GM12878 (cell line): ENCODE measurements at regions not wholly inside any gene's neighbourhood (a gene's known extent, or its start where the extent isn't known, plus 50 kb on each side); places are given as distances from the start of the nearest gene placed in this dataset.
A peak's percentile ranks its signal among the peaks of the same experiment; 100 is the strongest.

Experiments
- ATAC-seq: fragments of 200-7000 bp; cut with Tn5 transposase; 3 replicates; pipeline ENCODE4 v1.9.1; 2020; ENCODE audit warnings: mild to moderate bottlenecking, moderate library complexity
- BruUV-seq: library from RNA; stranded (reverse); fragments of 400-500 nt; replicated peaks from 2 replicates; lab custom pipeline; 2021; lab: Mats Ljungman, UMichigan
- CTCF ChIA-PET: fragments of 300-600 bp; sonication (Branson Sonifier 250); formaldehyde crosslinking; extraction: SDS; loops from one replicate; lab custom pipeline; 2021; ENCODE audit warnings: inconsistent platforms; lab: Yijun Ruan, JAX
- POLR2A ChIA-PET: fragments of 350-600 bp; formaldehyde crosslinking; extraction: SDS; loops from one replicate; lab custom pipeline; 2021; ENCODE audit warnings: inconsistent platforms; lab: Charles Lee
- RAD21 ChIA-PET: fragments of 300-600 bp; sonication (Branson Sonifier 250); formaldehyde crosslinking; loops from one replicate; lab custom pipeline; 2023; ENCODE audit warnings: antibody characterized with exemption; ENCODE audit not compliant: unreplicated experiment; lab: Charles Lee
- SMC1A ChIA-PET: fragments of 300-600 bp; sonication (Branson Sonifier 250); formaldehyde crosslinking; loops from one replicate; lab custom pipeline; 2023; ENCODE audit not compliant: unreplicated experiment, uncharacterized antibody; lab: Charles Lee
- DNase-seq: peaks from one replicate; pipeline ENCODE4 v3.0.0-alpha.2; 2011; ENCODE audit warnings: low read depth, low spot score
- FAIRE-seq: peaks from 3 replicates; lab custom pipeline; 2011; peaks lifted over from hg19 to GRCh38; lab: Jason Lieb, UNC
- H2AFZ ChIP-seq: 2 replicates; pipeline ENCODE4 v1.6.0; 2011; ENCODE audit warnings: low read depth, low read length, control low read depth; ENCODE audit not compliant: control insufficient read depth
- H3K27ac ChIP-seq: 2 replicates; pipeline ENCODE4 v1.5.1; 2011; ENCODE audit warnings: control low read depth; ENCODE audit not compliant: control insufficient read depth, insufficient read depth
- H3K27me3 ChIP-seq, 2 experiments: replicated peaks in 1 of 2; 2 replicates each; pipeline versions ENCODE4 v1.6.0 to v1.6.1; 2011; ENCODE audit warnings: low read length in 1 of 2; ENCODE audit not compliant: control insufficient read depth in 2 of 2, insufficient read depth in 2 of 2
- H3K36me3 ChIP-seq, 2 experiments: 2 replicates each; pipeline ENCODE4 v1.5.1; 2011; ENCODE audit warnings: low read length in 1 of 2; ENCODE audit not compliant: control insufficient read depth in 2 of 2, insufficient read depth in 2 of 2
- H3K4me1 ChIP-seq: 2 replicates; pipeline ENCODE4 v1.6.1; 2011; ENCODE audit warnings: mild to moderate bottlenecking, low read length, moderate library complexity, mixed read lengths; ENCODE audit not compliant: control insufficient read depth, insufficient read depth
- H3K4me2 ChIP-seq: 2 replicates; pipeline ENCODE4 v1.6.0; 2011; ENCODE audit warnings: control low read depth; ENCODE audit not compliant: control insufficient read depth, insufficient read depth
- H3K4me3 ChIP-seq: fragments of 200-600 bp; sonication (generic); 2 replicates; pipeline ENCODE4 v1.5.1; 2016
- H3K79me2 ChIP-seq: 2 replicates; pipeline ENCODE4 v1.6.0; 2011; ENCODE audit warnings: low read length; ENCODE audit not compliant: control insufficient read depth, insufficient read depth
- H3K9ac ChIP-seq: 2 replicates; pipeline ENCODE4 v1.8.0; 2011; ENCODE audit warnings: low read length, control low read depth, mixed read lengths; ENCODE audit not compliant: control insufficient read depth, insufficient read depth
- H3K9me3 ChIP-seq: replicated peaks from 3 replicates; pipeline ENCODE4 v1.5.1; 2011; ENCODE audit warnings: mild to moderate bottlenecking, low read length; ENCODE audit not compliant: control insufficient read depth, insufficient read depth
- H4K20me1 ChIP-seq: 2 replicates; pipeline ENCODE4 v1.6.0; 2011; ENCODE audit not compliant: control insufficient read depth, insufficient read depth
- ESRRA ChIP-seq: IDR thresholded peaks from 2 replicates; pipeline ENCODE4 v1.6.1; 2012; ENCODE audit warnings: mild to moderate bottlenecking, low read length, improper control_type of control experiment
- FOXK2 ChIP-seq: fragments of 450-650 bp; IDR thresholded peaks from 2 replicates; pipeline ENCODE4 v1.6.1; 2017; ENCODE audit warnings: mild to moderate bottlenecking, moderate library complexity
- HDAC2 ChIP-seq: fragments of 200-600 bp; sonication (generic); IDR thresholded peaks from 2 replicates; pipeline ENCODE4 v1.6.1; 2017
- HDGF ChIP-seq: fragments of 450-650 bp; IDR thresholded peaks from 2 replicates; pipeline ENCODE4 v1.6.1; 2016; ENCODE audit warnings: antibody characterized with exemption
- IKZF2 ChIP-seq, 2 experiments: fragments of 450-650 bp; IDR thresholded peaks; 2 replicates each; pipeline ENCODE4 v1.6.1; 2017; ENCODE audit warnings: mild to moderate bottlenecking in 2 of 2, moderate library complexity in 2 of 2
- JUND ChIP-seq: IDR thresholded peaks from 2 replicates; pipeline ENCODE4 v1.6.1; 2012; ENCODE audit warnings: low read depth, mild to moderate bottlenecking, low read length, improper control_type of control experiment, moderate library complexity
- MTA2 ChIP-seq: fragments of 450-650 bp; IDR thresholded peaks from 2 replicates; pipeline ENCODE4 v1.6.1; 2016; ENCODE audit warnings: low read depth, mild to moderate bottlenecking, moderate library complexity
- RAD51 ChIP-seq: fragments of 450-650 bp; IDR thresholded peaks from 2 replicates; pipeline ENCODE4 v1.6.1; 2016; ENCODE audit warnings: moderate library complexity, mild to moderate bottlenecking, inconsistent platforms
- RB1 ChIP-seq: fragments of 450-650 bp; formaldehyde crosslinking; IDR thresholded peaks from 2 replicates; pipeline ENCODE4 v1.6.1; 2017; ENCODE audit warnings: mild to moderate bottlenecking, borderline replicate concordance
- RUNX3 ChIP-seq: IDR thresholded peaks from 2 replicates; pipeline ENCODE4 v1.6.1; 2012; ENCODE audit warnings: low read length, inconsistent platforms
- SMC3 ChIP-seq: IDR thresholded peaks from 2 replicates; pipeline ENCODE4 v1.6.1; 2011; ENCODE audit warnings: low read length, improper control_type of control experiment, borderline replicate concordance
- TBL1XR1 ChIP-seq: IDR thresholded peaks from 2 replicates; pipeline ENCODE4 v1.6.1; 2012; ENCODE audit warnings: low read depth, low read length, improper control_type of control experiment
- ZNF24 ChIP-seq: fragments of 450-650 bp; IDR thresholded peaks from 2 replicates; pipeline ENCODE4 v1.6.1; 2017; ENCODE audit warnings: antibody characterized with exemption, mild to moderate bottlenecking
- WGBS: methylation state at CpG from one replicate; pipeline ENCODE4 v1.1.6; 2016; ENCODE audit warnings: low lambda C conversion rate; ENCODE audit not compliant: insufficient replicate concordance, insufficient coverage; ENCODE audit errors: missing lambda C conversion rate; 5-methylcytosine and 5-hydroxymethylcytosine counted together
- in situ Hi-C: fragments of 300-500 bp; cut with MboI; formaldehyde crosslinking; loops from 9 replicates; pipeline ENCODE4 v1.14.3; 2018; ENCODE audit warnings: mixed read lengths
- intact Hi-C: fragments of 100-400 bp; cut with micrococcal nuclease; formaldehyde crosslinking; loops from one replicate; pipeline ENCODE4 v1.14.2; 2022; ENCODE audit not compliant: unreplicated experiment
- TF ChIP-seq, protein P1 (sequence below): IDR thresholded peaks from 2 replicates; pipeline ENCODE4 v1.6.1; 2012; ENCODE audit warnings: low read depth, low read length, improper control_type of control experiment
- TF ChIP-seq, protein P2 (sequence below): fragments of 450-650 bp; IDR thresholded peaks from 2 replicates; pipeline ENCODE4 v1.6.1; 2014; ENCODE audit warnings: mild to moderate bottlenecking

DNA sequence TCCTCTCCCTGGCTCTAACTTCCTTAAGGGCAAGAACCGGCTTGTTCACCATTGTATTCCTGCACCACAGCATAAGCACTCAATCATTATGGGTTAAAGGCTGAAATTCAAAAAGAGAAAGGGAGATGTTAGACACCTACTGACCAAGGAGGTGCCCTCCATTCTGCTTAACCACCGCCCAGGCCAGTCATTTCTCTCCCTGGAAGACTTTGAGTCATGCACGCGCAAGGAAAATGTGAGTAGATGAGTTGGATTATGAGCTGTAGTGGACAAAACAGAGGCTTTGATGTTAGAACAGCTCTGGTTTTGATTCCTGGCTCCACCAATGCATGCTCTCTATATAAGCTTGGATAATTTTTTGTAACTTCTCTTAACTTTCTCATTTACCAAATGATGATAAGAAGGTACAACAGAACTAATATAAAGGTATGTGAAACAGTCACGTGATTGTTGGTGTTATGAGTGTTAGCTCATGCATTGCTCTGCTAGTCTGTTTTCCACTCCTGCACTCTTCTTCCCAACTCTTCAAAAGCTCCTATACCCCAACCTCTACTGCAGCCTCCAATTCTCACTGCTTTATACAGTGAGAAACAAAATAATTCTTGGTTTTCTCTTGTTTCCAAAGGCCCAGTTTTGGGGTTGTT is 148.4 kb upstream of the ATP11B start:
- Histone ChIP-seq H3K9ac (no peak overlapping the region), H3K4me2 (no peak overlapping the region), H3K27me3 (peaks cover 0 to 3% of the 10 kb centered on the region in 2 experiments; a peak in 2 of 4 replicates), H3K27ac (no peak overlapping the region), H3K4me3 (no peak overlapping the region), H3K79me2 (no peaks in the 10 kb centered on the region), H2AFZ (no peak overlapping the region), H3K36me3 (no peaks in the 10 kb centered on the region), H3K4me1 (no peaks in the 10 kb centered on the region), H4K20me1 (no peaks in the 10 kb centered on the region), H3K9me3 (no peaks in the 10 kb centered on the region)
- intact Hi-C loops (no loop called here), in situ Hi-C loops (no loop called here)
- no peak for FAIRE-seq
- no peak for DNase-seq
- 45% methylated on average over 5 of the region's 5 CpGs for WGBS
- no TSS peak for BruUV-seq
- SMC1A ChIA-PET, result interaction anchor here (0.9 to 1.9 kb wide), 2 partner anchors 19 to 21 kb away, joined by 3 to 5 read pairs; no protein-coding TSS in a partner anchor
- CTCF ChIA-PET, result no interaction called here
- POLR2A ChIA-PET, result interaction anchor here (0.5 kb wide), 1 partner anchor 160 kb away, joined by 3 read pairs; no protein-coding TSS in a partner anchor
- peak; percentile 27; the same call in 2 of the 3 replicates for ATAC-seq
- TF ChIP-seq RAD51 (peak; percentile 23; the same call in 1 of the 2 replicates), SMC3 (no peak), JUND (no peak)
- RAD21 ChIA-PET, result no interaction called here

DNA sequence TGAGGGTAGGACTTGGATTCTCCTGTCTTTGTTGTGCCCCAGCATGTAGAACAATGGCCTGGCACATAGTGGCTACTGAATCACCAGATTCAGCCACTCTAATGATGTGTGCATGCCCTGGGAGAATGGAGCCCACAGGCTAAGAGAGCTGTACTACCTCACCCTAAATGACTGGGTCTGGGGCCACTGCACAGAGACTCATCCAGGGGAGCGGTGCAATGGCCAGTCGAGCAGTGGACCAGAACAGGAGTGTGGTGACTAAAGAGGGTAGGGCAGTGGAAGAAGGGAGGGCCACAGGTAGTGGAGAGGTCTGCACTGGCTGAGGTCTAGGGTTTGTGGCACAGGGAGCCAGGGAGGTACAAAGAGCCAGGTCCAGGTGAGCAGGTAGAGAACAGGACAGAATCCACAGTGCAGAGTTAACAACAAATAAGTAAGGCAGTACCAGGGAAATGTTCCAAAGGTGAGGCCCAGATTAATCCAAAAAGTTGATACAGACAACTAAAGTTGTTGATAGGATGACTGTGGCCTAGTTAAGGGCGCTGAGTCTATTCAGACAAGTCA is 142.7 kb upstream of the ATP11B start:
- in situ Hi-C loops (no loop called here), intact Hi-C loops (no loop called here)
- H3K4me2 ChIP-seq, result no peak overlapping the region
- FAIRE-seq, result no peak
- H3K27me3 ChIP-seq, result no peaks in the 10 kb centered on the region
- BruUV-seq, result no TSS peak
- TF ChIP-seq FOXK2, result no peak
- no peak for TF ChIP-seq RB1
- TF ChIP-seq, protein P1, sequence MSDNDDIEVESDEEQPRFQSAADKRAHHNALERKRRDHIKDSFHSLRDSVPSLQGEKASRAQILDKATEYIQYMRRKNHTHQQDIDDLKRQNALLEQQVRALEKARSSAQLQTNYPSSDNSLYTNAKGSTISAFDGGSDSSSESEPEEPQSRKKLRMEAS, result no peak
- no peak for TF ChIP-seq MTA2
- TF ChIP-seq ZNF24, result no peak
- no peak for TF ChIP-seq HDGF
- no peak for TF ChIP-seq ESRRA
- TF ChIP-seq RUNX3, result no peak
- no peak for TF ChIP-seq IKZF2 (IDR thresholded peaks at IDR 0.05)
- no peak for TF ChIP-seq HDAC2
- TF ChIP-seq TBL1XR1, result no peak
- TF ChIP-seq, protein P2, sequence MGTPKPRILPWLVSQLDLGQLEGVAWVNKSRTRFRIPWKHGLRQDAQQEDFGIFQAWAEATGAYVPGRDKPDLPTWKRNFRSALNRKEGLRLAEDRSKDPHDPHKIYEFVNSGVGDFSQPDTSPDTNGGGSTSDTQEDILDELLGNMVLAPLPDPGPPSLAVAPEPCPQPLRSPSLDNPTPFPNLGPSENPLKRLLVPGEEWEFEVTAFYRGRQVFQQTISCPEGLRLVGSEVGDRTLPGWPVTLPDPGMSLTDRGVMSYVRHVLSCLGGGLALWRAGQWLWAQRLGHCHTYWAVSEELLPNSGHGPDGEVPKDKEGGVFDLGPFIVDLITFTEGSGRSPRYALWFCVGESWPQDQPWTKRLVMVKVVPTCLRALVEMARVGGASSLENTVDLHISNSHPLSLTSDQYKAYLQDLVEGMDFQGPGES, result no peak
- ChIA-PET SMC1A (no interaction called here), RAD21 (no interaction called here), CTCF (no interaction called here), POLR2A (no interaction called here)
- WGBS, result 35% methylated on average over 3 of the region's 3 CpGs
- no peak overlapping the region for H3K9ac ChIP-seq
- no peaks in the 10 kb centered on the region for H4K20me1 ChIP-seq
- H3K27ac ChIP-seq, result no peak overlapping the region
- no peaks in the 10 kb centered on the region for H3K79me2 ChIP-seq
- H2AFZ ChIP-seq, result no peak overlapping the region
- H3K4me3 ChIP-seq, result no peak overlapping the region
- DNase-seq, result no peak
- no peak for ATAC-seq
- no peaks in the 10 kb centered on the region for H3K4me1 ChIP-seq
- H3K36me3 ChIP-seq, result no peaks in the 10 kb centered on the region
- H3K9me3 ChIP-seq, result no peaks in the 10 kb centered on the region
